GM23338 (cell line): ENCODE measurements at regions not wholly inside any gene's neighbourhood (a gene's known extent, or its start where the extent isn't known, plus 50 kb on each side); places are given as distances from the start of the nearest gene placed in this dataset.
A peak's percentile ranks its signal among the peaks of the same experiment; 100 is the strongest.

Source experiments
- ATAC-seq: fragments of 200-7000 bp; cut with Tn5 transposase; 3 replicates; pipeline ENCODE4 v1.9.1; 2020
- DNase-seq: peaks from one replicate; pipeline ENCODE4 v3.0.0-alpha.2; 2015; ENCODE audit warnings: low spot score
- H2AFZ ChIP-seq: fragments of 200-600 bp; sonication (generic); 2 replicates; pipeline ENCODE4 v1.8.0; 2016; ENCODE audit warnings: antibody characterized with exemption, mild to moderate bottlenecking, moderate library complexity
- H3F3A ChIP-seq: fragments of 200-600 bp; sonication (generic); replicated peaks from 2 replicates; pipeline ENCODE4 v1.8.0; 2017; ENCODE audit warnings: antibody characterized with exemption, mixed run types, low read depth
- H3K27ac ChIP-seq: fragments of 200-600 bp; sonication (generic); 2 replicates; pipeline ENCODE4 v1.6.1; 2016; ENCODE audit warnings: low read depth
- H3K27me3 ChIP-seq: fragments of 200-600 bp; sonication (generic); 2 replicates; pipeline ENCODE4 v1.8.0; 2016; ENCODE audit warnings: mild to moderate bottlenecking, mixed run types, moderate library complexity; ENCODE audit not compliant: insufficient read depth
- H3K36me3 ChIP-seq: fragments of 200-600 bp; sonication (generic); 2 replicates; pipeline ENCODE4 v1.8.0; 2016; ENCODE audit warnings: mild to moderate bottlenecking; ENCODE audit not compliant: insufficient read depth
- H3K4me1 ChIP-seq: fragments of 200-600 bp; sonication (generic); 2 replicates; pipeline ENCODE4 v1.8.0; 2016; ENCODE audit warnings: mild to moderate bottlenecking, moderate library complexity; ENCODE audit not compliant: insufficient read depth
- H3K4me2 ChIP-seq: fragments of 200-600 bp; sonication (generic); 2 replicates; pipeline ENCODE4 v1.7.1; 2017; ENCODE audit warnings: mixed run types
- H3K4me3 ChIP-seq: fragments of 200-600 bp; sonication (generic); 2 replicates; pipeline ENCODE4 v1.6.1; 2016; ENCODE audit warnings: mixed run types
- H3K79me2 ChIP-seq: fragments of 200-600 bp; sonication (generic); replicated peaks from 2 replicates; pipeline ENCODE4 v1.8.0; 2017; ENCODE audit warnings: mild to moderate bottlenecking; ENCODE audit not compliant: insufficient read depth
- H3K9me2 ChIP-seq: fragments of 200-600 bp; sonication (generic); 2 replicates; pipeline ENCODE4 v1.8.0; 2017; ENCODE audit not compliant: insufficient read depth
- H4K20me1 ChIP-seq: fragments of 200-600 bp; sonication (generic); replicated peaks from 2 replicates; pipeline ENCODE4 v1.8.0; 2017; ENCODE audit warnings: mild to moderate bottlenecking; ENCODE audit not compliant: insufficient read depth
- H3K27ac Mint-ChIP-seq: 2 replicates; pipeline ENCODE4 v1.8.0; 2020; ENCODE audit warnings: inconsistent platforms, mild to moderate bottlenecking, moderate library complexity, mixed read lengths
- H3K27me3 Mint-ChIP-seq: 3 replicates; pipeline ENCODE4 v1.8.0; 2022; ENCODE audit warnings: low read depth, mild to moderate bottlenecking, moderate library complexity, mixed read lengths, inconsistent platforms; ENCODE audit not compliant: insufficient read depth, poor library complexity
- H3K36me3 Mint-ChIP-seq: 3 replicates; pipeline ENCODE4 v1.8.0; 2021; ENCODE audit warnings: low read depth, mild to moderate bottlenecking, inconsistent platforms, moderate library complexity, mixed read lengths
- H3K4me1 Mint-ChIP-seq: 3 replicates; pipeline ENCODE4 v1.8.0; 2020; ENCODE audit warnings: mild to moderate bottlenecking, inconsistent platforms, mixed read lengths
- H3K4me3 Mint-ChIP-seq: 3 replicates; pipeline ENCODE4 v1.8.0; 2021; ENCODE audit warnings: moderate library complexity, mild to moderate bottlenecking, inconsistent platforms, mixed read lengths
- H3K9me3 Mint-ChIP-seq: 3 replicates; pipeline ENCODE4 v1.8.0; 2020; ENCODE audit warnings: moderate library complexity, mild to moderate bottlenecking, inconsistent platforms, mixed read lengths
- CREB1 ChIP-seq: fragments of 250-450 bp; sonication (Bioruptor Pico); IDR thresholded peaks from 2 replicates; pipeline ENCODE4 v1.5.0; 2020; ENCODE audit warnings: low read depth, mild to moderate bottlenecking, moderate library complexity
- CTCF ChIP-seq, 2 experiments: fragments of 200-600 bp in 1 of 2; sonication (generic) in 1 of 2; conservative IDR thresholded peaks; 2 replicates each; pipeline versions ENCODE4 v1.5.1 to v1.6.1; 2016 to 2017; ENCODE audit warnings: antibody characterized with exemption in 2 of 2, low read depth in 2 of 2, mild to moderate bottlenecking in 2 of 2, moderate library complexity in 1 of 2
- EZH2phosphoT487 ChIP-seq: fragments of 200-600 bp; sonication (generic); IDR thresholded peaks from one replicate; pipeline ENCODE4 v1.8.1; 2018; ENCODE audit warnings: antibody characterized with exemption; ENCODE audit not compliant: unreplicated experiment
- JUNB ChIP-seq: IDR thresholded peaks from one replicate; pipeline ENCODE4 v1.6.1; 2016; ENCODE audit warnings: antibody characterized with exemption; ENCODE audit not compliant: unreplicated experiment
- NANOG ChIP-seq: IDR thresholded peaks from 2 replicates; pipeline ENCODE4 v1.6.1; 2016; ENCODE audit warnings: antibody characterized with exemption, borderline replicate concordance
- POLR2AphosphoS5 ChIP-seq: IDR thresholded peaks from 2 replicates; pipeline ENCODE4 v1.6.1; 2016; ENCODE audit warnings: antibody characterized with exemption, low read depth
- STAT1 ChIP-seq: IDR thresholded peaks from one replicate; pipeline ENCODE4 v1.6.1; 2016; ENCODE audit warnings: antibody characterized with exemption; ENCODE audit not compliant: unreplicated experiment
- ZNF114 ChIP-seq: fragments of 250-450 bp; sonication (Bioruptor Pico); IDR thresholded peaks from 2 replicates; pipeline ENCODE4 v1.5.0; 2020; ENCODE audit warnings: mild to moderate bottlenecking, moderate library complexity
- ZNF331 ChIP-seq: fragments of 250-450 bp; sonication (Bioruptor Pico); IDR thresholded peaks from 2 replicates; pipeline ENCODE4 v1.5.0; 2020; ENCODE audit warnings: low read depth, mild to moderate bottlenecking, moderate library complexity
- TF ChIP-seq, protein P1 (sequence below): IDR thresholded peaks from 2 replicates; pipeline ENCODE4 v1.6.1; 2016; ENCODE audit warnings: antibody characterized with exemption

GRCh38 chr7:130958846-130959245 is 224.8 kb upstream of the KLF14 start (continued):
- TF ChIP-seq, protein P1, sequence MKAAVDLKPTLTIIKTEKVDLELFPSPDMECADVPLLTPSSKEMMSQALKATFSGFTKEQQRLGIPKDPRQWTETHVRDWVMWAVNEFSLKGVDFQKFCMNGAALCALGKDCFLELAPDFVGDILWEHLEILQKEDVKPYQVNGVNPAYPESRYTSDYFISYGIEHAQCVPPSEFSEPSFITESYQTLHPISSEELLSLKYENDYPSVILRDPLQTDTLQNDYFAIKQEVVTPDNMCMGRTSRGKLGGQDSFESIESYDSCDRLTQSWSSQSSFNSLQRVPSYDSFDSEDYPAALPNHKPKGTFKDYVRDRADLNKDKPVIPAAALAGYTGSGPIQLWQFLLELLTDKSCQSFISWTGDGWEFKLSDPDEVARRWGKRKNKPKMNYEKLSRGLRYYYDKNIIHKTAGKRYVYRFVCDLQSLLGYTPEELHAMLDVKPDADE: no peak
- TF ChIP-seq CREB1: no peak

GRCh38 chr7:130959743-130960207 is 225.8 kb upstream of the KLF14 start:
- Histone ChIP-seq H3K27me3 (no peaks in the 10 kb centered on the region), H3K4me2 (no peak overlapping the region), H3K79me2 (0 out of 2 replicates have a peak, but pooled peaks cover 5% of the 10 kb centered on the region), H3K4me3 (no peak overlapping the region), H3K36me3 (no peaks in the 10 kb centered on the region; the same call in 1 of the 2 replicates), H2AFZ (no peak overlapping the region), H3K4me1 (peaks cover 7% of the 10 kb centered on the region; the same call in 1 of the 2 replicates), H3K27ac (peak overlapping the region; percentile 9; the same call in 1 of the 2 replicates), H4K20me1 (no peaks in the 10 kb centered on the region; the same call in 1 of the 2 replicates), H3F3A (no peaks in the 10 kb centered on the region), H3K9me2 (no peaks in the 10 kb centered on the region)
- DNase-seq (peak; percentile 70), ATAC-seq (peak; percentile 45; the same call in 1 of the 3 replicates)
- no peak for TF ChIP-seq JUNB
- no peak for TF ChIP-seq NANOG
- no peak for TF ChIP-seq ZNF114
- TF ChIP-seq POLR2AphosphoS5: no peak
- TF ChIP-seq CTCF (conservative IDR thresholded peaks at IDR 0.05; ENCODE audit: low read depth in 2 of 2): peak; percentile 61 to 77
- TF ChIP-seq STAT1: no peak
- no peak for TF ChIP-seq EZH2phosphoT487
- no peak for TF ChIP-seq ZNF331 (CRISPR knock-in tag)
- Mint-ChIP-seq H3K9me3 (peaks cover 9% of the 10 kb centered on the region; the same call in 2 of the 3 replicates), H3K4me3 (no peak overlapping the region), H3K4me1 (peaks cover 21% of the 10 kb centered on the region), H3K27me3 (peaks cover 10% of the 10 kb centered on the region), H3K27ac (peak overlapping the region; percentile 88), H3K36me3 (peaks cover 30% of the 10 kb centered on the region)

DNA sequence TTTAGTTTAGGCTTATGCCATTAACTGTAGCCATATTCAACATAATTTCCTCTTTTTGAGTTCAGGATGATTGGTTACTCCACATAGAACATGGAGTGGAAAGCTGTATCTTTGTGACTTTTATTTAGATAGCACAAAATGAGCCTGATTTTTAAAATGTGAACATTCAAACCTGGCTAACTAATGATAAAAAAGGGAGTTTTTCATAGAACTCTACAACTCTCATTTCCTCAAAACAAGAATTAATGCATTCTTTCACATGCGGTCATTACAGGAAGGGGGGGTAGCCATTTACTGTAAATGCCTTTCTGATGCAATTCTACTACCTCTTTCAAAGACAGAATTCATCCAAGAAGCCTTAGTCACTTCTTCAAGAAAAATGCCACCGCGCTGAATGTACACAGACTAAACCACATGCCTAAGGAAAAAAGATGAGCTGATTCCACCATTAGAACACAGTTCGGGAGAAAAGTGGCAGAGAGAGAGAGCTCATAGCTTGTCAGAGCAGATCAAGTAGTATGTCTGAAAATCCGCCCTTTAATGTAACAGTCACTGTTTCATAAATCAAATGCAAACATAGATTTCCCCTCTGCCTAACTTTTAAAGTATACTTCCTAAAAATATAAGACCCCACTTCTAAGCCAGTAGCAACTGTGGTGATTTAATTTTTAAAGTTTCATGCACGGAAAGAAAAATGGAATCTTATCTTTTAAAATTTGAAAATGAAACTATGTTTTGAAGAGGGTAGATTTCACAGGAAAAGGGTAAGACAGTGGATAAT is 226.4 kb upstream of the KLF14 start:
- no peak overlapping the region for H3K4me3 ChIP-seq
- H3K9me2 ChIP-seq: no peaks in the 10 kb centered on the region
- no peaks in the 10 kb centered on the region for H3K27me3 ChIP-seq
- no peak overlapping the region for H2AFZ ChIP-seq
- DNase-seq (no peak), ATAC-seq (no peak)
- peak overlapping the region; percentile 9; the same call in 1 of the 2 replicates for H3K27ac ChIP-seq
- Mint-ChIP-seq H3K4me3 (no peak overlapping the region), H3K36me3 (peaks cover 30% of the 10 kb centered on the region), H3K27ac (peak overlapping the region; percentile 88), H3K9me3 (peaks cover 9% of the 10 kb centered on the region; the same call in 2 of the 3 replicates), H3K27me3 (peaks cover 10% of the 10 kb centered on the region), H3K4me1 (peaks cover 16% of the 10 kb centered on the region)
- H4K20me1 ChIP-seq: no peaks in the 10 kb centered on the region; the same call in 1 of the 2 replicates
- H3K36me3 ChIP-seq: no peaks in the 10 kb centered on the region; the same call in 1 of the 2 replicates
- TF ChIP-seq NANOG (no peak), CTCF (conservative IDR thresholded peaks at IDR 0.05; ENCODE audit: low read depth in 2 of 2) (peak in 1 of 2 experiments; percentile 6; a peak in 1 of 4 replicates)
- no peak overlapping the region for H3K4me2 ChIP-seq
- 0 out of 2 replicates have a peak, but pooled peaks cover 5% of the 10 kb centered on the region for H3K79me2 ChIP-seq
- H3F3A ChIP-seq: no peaks in the 10 kb centered on the region
- peaks cover 7% of the 10 kb centered on the region; the same call in 1 of the 2 replicates for H3K4me1 ChIP-seq
